Head of caudate nucleus (tissue), 42 donors: ENCODE measurements at regions not wholly inside any gene's neighbourhood (a gene's known extent, or its start where the extent isn't known, plus 50 kb on each side); places are given as distances from the start of the nearest gene placed in this dataset.

Experiments used
- DNase-seq, 42 donors: peaks; one replicate each; pipeline versions ENCODE4 v3.0.0 to v3.0.0-alpha.2; 2020 to 2021; ENCODE audit warnings: mixed read lengths in 7 of 42
- intact Hi-C: fragments of 100-400 bp; cut with DNase I; formaldehyde crosslinking; loops from one replicate; pipeline ENCODE4 v1.15.0; 2022

DNA sequence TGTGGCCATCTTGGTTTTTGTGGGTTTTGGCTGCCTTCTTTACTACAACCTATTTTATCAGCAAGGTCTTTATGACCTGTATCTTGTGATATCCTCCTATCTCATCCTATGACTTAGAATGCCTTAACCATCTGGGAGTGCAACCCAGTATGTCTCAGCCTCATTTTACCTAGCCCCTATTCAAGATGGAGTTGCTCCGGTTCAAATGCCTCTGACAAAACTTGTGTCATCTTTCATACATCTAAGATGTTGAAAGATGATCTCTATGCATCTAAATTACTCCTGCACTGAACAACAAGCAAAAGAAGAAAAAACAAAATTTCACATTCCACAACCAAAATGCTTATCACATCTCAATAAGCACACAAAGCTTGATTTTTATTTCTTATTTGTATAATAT is 129.5 kb upstream of the CNR1 start:
- intact Hi-C loops: no loop called here
- no peak for DNase-seq

- intact Hi-C loops: no loop called here
- no peak for DNase-seq
Observed at GRCh38 chr6:88294702-88295101, 128.6 kb upstream of the CNR1 start.

DNA sequence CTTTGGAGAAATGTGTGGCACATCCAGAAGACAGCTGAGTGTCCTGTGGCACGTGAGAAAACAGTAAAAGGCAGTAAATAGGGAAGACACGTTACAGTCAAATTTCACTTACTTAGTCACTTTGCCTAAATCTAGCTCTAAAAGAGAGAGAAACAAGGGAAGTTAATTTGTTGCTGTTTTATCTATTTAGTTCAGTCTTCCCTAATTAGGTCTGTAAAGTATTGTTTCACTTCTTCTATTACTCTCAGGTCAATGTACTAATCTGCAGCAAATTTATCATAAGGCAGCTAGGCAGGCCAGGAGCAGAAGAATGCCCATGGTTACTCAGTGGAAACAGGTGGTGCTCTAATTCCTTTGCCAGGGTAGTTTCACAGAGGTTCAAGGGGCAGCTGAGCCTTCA is 124.3 kb upstream of the CNR1 start:
- DNase-seq: no peak
- intact Hi-C loops: no loop called here

GRCh38 chr6:88287696-88288095 is 121.5 kb upstream of the CNR1 start:
- DNase-seq: no peak
- intact Hi-C loops: no loop called here

DNA sequence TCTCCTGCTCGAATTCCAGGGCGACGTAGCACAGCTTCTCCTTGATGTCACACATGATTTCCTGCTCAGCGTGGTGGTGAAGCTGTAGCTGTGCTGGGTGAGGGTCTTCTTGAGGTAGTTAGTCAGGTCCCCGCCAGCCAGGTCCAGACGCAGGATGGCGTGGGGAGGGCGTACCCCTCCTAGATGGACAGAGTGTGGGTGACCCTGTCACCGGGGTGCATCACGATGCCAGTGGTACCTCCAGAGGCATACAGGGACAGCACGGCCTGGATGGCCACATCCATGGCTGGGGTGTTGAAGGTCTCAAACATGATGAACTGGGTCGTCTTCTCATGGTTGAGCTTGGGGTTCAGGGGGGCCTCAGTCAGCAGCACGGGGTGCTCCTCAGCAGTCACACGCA is 110.2 kb upstream of the CNR1 start:
- intact Hi-C loops: no loop called here
- DNase-seq: no peak

DNA sequence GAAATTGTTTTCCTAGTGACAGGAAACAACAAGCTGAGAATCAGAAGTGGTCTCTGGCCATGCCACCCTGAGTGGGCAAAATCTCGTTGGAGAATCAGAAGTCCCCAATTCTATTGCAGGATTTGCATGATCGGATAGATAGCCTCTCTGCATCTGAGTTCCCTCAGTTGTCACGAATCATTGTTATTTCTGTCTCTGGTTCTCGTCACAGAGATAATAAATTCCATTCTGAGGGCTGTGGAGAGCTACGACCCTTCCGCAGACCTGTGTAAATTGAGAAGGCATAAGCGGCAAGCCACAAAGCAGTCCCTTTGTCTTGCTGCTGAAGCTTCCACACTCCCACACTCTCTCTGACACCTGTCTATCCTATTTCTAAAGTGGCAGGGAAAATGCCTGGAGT is 102.4 kb upstream of the CNR1 start:
- intact Hi-C loops: no loop called here
- no peak for DNase-seq

- intact Hi-C loops: no loop called here
- DNase-seq: no peak
Observed at GRCh38 chr6:88266126-88266525, 100.0 kb upstream of the CNR1 start.

GRCh38 chr6:88263591-88263990 is 97.4 kb upstream of the CNR1 start:
- peak in 1 of 42 donors; percentile 37 for DNase-seq
- intact Hi-C loops: no loop called here

DNA sequence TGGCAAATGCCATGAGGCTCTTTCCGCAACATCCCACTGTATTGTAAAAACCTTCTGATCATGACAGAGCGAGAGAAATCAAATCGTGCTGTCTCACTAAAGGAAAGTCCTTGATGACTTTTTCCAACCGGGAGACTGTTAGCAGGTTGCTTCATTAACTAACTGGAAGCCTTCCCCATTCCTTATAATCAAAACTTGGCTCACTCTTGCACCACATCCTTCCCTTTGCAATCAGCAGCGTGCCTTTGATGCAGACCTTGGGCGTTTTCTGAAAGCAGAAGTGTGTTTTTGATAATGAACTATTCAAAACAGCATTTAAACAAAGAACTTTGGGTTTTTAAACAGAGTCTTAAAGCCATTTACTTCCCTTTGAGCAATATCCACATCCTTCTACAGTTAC is 96.2 kb upstream of the CNR1 start:
- intact Hi-C loops: no loop called here
- no peak for DNase-seq

- intact Hi-C loops: no loop called here
- no peak for DNase-seq
Observed at GRCh38 chr6:88251301-88251700, 85.2 kb upstream of the CNR1 start.

- intact Hi-C loops: no loop called here
- DNase-seq: no peak
Observed at GRCh38 chr6:88248709-88249321, 82.7 kb upstream of the CNR1 start.

DNA sequence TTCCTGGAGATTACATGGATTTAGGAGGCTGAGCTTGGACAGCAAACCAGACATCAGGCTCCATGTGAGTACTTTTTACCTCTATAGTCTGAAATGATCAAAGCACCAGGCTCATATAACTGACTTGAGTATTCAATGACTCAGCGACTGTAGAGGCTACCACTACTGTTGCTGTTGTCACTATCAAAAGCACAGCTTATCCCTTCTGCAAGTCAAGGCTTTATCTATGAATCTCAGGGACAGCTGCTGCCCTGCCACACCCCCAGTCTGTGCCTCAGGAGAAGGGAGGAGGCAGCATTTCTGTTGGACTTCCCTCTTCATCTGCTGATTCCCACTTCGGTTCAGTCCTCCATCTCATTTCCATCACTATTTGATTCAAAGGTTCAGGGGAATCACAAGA is 80.5 kb upstream of the CNR1 start:
- DNase-seq: no peak

DNA sequence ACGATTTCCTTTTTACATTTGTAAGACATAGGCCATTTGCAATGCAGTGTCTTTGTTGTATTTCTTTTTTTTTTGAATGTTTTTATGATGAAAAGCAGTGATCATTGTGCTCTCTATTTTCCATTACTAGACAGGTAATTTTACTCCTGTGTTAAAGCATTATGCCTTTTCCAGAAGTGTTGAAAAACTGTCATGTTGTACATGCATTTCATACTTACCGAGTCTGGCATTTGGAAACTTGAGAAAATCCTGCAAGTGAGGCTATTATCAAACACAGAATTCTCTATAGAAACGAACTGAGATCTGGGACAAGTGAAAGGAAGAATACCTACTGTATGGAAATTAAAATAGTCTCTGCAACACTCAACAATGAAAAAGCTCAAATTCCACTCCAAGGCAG is 78.6 kb upstream of the CNR1 start:
- no peak for DNase-seq
- intact Hi-C loops: no loop called here

More for the DNA sequence above, 80.5 kb upstream of the CNR1 start:
- intact Hi-C loops: no loop called here

DNA sequence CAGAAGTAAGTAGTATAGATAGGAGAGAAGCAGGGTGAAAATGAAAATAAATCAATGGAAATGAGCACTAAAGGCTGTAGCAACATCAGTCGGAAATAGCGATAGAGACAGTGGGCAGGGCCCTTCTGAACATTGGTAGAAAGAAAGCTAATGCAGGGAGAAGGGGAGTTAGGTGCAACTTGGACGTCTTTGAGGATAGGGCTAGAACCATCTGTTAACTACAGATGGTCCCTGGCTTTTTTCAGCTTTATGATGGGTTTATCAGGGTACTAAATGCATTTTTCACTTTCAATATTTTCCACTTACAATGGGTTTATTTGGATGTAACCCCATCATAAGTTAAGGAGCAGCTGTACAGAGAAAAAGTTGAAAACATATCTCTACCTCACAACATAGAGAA is 72.8 kb upstream of the CNR1 start:
- no peak for DNase-seq
- intact Hi-C loops: no loop called here

GRCh38 chr6:88238065-88238464 is 71.9 kb upstream of the CNR1 start:
- intact Hi-C loops: no loop called here

GRCh38 chr6:88236612-88237360 is 70.6 kb upstream of the CNR1 start:
- intact Hi-C loops: no loop called here
- DNase-seq: no peak

More at GRCh38 chr6:88238065-88238464, 71.9 kb upstream of the CNR1 start:
- peak in 1 of 42 donors; percentile 7 for DNase-seq

DNA sequence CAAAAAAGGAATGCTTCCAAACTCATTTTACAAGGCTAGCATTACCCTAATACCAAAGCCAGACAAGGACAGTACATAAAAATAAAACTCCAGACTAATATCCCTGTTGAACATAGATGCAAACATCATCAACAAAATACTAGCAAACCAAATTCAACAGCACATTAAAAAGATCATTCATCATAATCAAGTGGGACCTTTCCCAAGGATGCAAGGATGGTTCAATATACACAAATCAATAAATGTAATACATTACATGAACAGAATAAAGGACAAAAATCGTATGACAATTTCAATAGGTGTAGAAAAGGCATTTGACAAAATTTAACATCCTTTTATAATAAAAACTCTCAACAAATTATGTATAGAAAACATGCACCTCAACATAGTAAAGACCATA is 66.6 kb upstream of the CNR1 start:
- no peak for DNase-seq
- intact Hi-C loops: no loop called here

DNA sequence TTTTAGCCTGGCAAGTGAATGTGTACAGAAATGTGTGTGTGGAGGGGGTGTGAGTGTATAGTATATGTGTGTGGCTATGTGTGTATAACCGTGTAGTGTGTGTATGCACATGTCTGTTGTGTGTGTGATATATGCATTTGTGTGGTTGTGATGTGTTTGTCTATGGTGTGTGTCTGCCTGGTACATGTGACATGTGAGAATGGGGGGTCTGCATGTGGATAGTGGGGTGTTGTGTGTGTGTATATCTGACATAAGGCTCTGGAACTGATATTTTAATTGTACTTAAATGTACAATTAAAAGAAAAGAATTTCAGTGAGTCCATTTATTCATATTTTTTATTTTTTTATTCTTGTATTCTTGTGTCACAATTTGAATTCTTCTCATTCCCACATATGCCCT is 57.2 kb upstream of the CNR1 start:
- no peak for DNase-seq
- intact Hi-C loops: no loop called here

GRCh38 chr6:88220493-88220892 is 54.3 kb upstream of the CNR1 start:
- intact Hi-C loops: no loop called here
- DNase-seq: no peak

- intact Hi-C loops: no loop called here
- no peak for DNase-seq
Observed at GRCh38 chr6:88216182-88216581, 50.0 kb upstream of the CNR1 start.
